WI38 (cell line): ENCODE measurements at regions not wholly inside any gene's neighbourhood (a gene's known extent, or its start where the extent isn't known, plus 50 kb on each side); places are given as distances from the start of the nearest gene placed in this dataset.
A peak's percentile ranks its signal among the peaks of the same experiment; 100 is the strongest.

Source experiments
- H3K4me3 ChIP-seq: 2 replicates; pipeline ENCODE4 v1.5.1; 2011; ENCODE audit warnings: low read depth, mild to moderate bottlenecking, control low read depth, low read length
- CTCF ChIP-seq: IDR thresholded peaks from 2 replicates; pipeline ENCODE4 v1.5.1; 2012; ENCODE audit warnings: low read depth, mild to moderate bottlenecking, control low read depth, low read length

GRCh38 chr1:96964761-96965160 is 243.2 kb downstream of the PTBP2 start:
- no peak for TF ChIP-seq CTCF
- no peak overlapping the region for H3K4me3 ChIP-seq

- no peak overlapping the region for H3K4me3 ChIP-seq
- TF ChIP-seq CTCF = peak; percentile 93
These were observed 245.1 kb downstream of the PTBP2 start for GRCh38 chr1:96966536-96967138.

- no peak for TF ChIP-seq CTCF
These were observed 245.7 kb downstream of the PTBP2 start for GRCh38 chr1:96967311-96967710.

GRCh38 chr1:96968541-96968940 is 247.0 kb downstream of the PTBP2 start:
- TF ChIP-seq CTCF = no peak
- no peak overlapping the region for H3K4me3 ChIP-seq

More at GRCh38 chr1:96967311-96967710, 245.7 kb downstream of the PTBP2 start:
- H3K4me3 ChIP-seq = no peak overlapping the region

- H3K4me3 ChIP-seq = no peak overlapping the region
- no peak for TF ChIP-seq CTCF
These were observed 247.4 kb downstream of the PTBP2 start for GRCh38 chr1:96968983-96969382.

GRCh38 chr1:96969656-96970163 is 248.1 kb downstream of the PTBP2 start:
- H3K4me3 ChIP-seq = no peak overlapping the region
- TF ChIP-seq CTCF = no peak

GRCh38 chr1:96971439-96971838 is 249.9 kb downstream of the PTBP2 start:
- no peak for TF ChIP-seq CTCF
- no peak overlapping the region for H3K4me3 ChIP-seq
